HG02884 (cell line): ENCODE measurements at regions not wholly inside any gene's neighbourhood (a gene's known extent, or its start where the extent isn't known, plus 50 kb on each side); places are given as distances from the start of the nearest gene placed in this dataset.
"Not testable (repeated sequence)": the region's sequence is repeated elsewhere in the genome, so short reads cannot be mapped to it uniquely, and the experiment has no call there.

ENCODE experiments used
- ATAC-seq: cut with Tn5 transposase; IDR thresholded peaks from one replicate; pipeline ENCODE4 v1.9.1; 2021; ENCODE audit warnings: mild to moderate bottlenecking, moderate library complexity; ENCODE audit not compliant: unreplicated experiment

GRCh38 chr12:46982629-46983392 is 96.6 kb upstream of the PCED1B start:
- ATAC-seq = no peak

GRCh38 chr12:46983393-46983793 is 96.0 kb upstream of the PCED1B start:
- no peak for ATAC-seq

DNA sequence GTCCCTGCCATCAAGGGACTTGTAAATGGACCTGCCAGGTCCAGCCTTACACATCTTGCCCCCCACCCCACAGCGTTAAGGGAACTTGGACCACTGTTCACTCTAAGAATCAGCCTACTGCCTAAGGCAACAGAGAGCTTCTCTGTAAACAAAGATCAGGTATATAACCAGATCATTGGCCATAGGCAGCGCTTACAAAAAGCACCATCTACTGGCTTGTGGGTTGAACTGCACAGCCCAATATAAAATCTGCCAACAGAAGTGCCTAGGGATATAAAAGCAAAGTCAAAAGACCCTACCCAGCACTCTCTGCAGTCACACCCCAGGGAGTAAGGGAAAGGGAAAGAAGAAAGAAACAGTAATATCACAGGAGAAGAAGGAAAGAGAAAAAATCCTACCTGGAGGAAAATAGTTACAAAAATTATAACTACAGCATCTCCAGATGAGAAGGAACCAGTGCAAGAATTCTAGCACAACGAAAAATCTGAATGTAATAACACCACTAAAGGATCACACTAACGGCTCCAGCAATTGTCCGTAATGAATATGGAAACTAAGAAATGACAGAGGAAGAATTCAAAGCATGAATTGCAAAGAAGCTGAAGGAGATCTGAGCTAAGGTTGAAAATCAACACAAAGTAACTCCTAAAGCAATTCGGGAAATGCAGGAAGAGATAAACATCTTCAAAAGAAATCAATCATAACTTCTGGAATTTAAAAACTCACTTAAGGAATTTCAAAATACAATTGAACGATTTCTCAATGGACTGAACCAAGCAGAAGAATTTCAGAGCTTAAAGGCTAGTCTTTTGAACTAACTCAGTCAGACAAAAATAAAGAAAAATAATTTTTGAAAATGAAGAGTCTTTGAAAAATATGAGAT is 95.2 kb upstream of the PCED1B start:
- ATAC-seq = no peak

DNA sequence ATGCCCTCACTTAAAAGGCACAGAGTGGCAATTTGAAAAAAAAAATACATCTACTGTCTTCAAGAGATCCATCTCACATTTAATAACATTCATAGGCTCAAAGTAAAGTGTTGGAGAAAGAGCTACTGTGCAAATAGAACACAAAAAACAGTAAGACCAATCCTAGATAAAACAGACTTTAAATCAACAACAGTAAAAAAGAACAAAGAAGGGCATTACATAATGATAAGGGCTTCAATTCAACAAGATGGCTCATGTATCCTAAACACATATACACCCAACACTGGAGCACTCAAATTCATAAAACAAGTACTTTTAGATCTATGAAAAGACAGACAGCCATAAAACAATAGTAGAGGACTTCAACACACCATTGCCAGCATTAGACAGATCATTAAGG is 93.6 kb upstream of the PCED1B start:
- no peak for ATAC-seq

DNA sequence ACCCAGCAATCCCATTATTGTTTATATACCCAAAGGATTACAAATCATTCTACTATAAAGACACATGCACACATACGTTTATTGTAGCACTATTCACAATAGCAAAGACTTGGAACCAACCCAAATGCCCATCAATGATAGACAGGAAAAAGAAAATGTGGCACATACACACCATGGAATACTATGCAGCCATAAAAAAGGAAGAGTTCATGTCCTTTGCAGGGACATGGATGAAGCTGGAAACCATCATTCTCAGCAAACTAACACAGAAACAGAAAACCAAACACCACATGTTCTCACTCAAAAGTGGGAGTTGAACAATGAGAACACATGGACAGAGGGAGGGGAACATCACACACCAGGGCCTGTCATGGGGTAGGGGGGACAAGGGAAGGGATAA is 91.3 kb upstream of the PCED1B start:
- not testable (repeated sequence) for ATAC-seq

DNA sequence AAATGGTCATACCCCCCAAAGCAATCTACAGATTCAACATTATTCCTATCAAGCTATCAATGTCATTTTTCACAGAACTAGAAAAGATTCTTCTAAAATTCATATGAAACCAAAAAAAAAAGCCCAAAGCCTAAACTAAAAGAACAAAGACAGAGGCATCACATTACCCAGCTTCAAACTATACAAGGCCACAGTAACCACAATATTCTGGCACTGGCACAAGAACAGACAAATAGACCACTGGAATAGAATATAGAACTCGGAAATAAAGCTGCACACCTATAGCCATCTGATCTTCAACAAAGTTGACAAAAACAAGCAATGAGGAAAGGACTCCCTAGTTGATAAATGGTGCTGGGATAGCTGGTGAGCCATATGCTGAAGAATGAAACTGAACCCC is 89.2 kb upstream of the PCED1B start:
- no peak for ATAC-seq

DNA sequence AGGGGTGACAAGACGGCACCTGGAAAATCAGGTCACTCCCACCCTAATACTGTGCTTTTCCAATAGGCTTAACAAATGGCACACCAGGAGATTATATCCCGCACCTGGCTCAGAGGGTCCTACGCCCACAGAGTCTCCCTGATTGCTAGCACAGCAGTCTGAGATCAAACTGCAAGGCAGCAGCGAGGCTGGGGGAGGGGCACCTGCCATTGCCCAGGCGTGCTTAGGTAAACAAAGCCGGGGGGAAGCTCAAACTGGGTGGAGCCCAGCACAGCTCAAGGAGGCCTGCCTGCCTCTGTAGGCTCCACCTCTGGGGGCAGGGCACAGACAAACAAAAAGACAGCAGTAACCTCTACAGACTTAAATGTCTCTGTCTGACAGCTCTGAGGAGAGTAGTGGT is 87.4 kb upstream of the PCED1B start:
- ATAC-seq = not testable (repeated sequence)

DNA sequence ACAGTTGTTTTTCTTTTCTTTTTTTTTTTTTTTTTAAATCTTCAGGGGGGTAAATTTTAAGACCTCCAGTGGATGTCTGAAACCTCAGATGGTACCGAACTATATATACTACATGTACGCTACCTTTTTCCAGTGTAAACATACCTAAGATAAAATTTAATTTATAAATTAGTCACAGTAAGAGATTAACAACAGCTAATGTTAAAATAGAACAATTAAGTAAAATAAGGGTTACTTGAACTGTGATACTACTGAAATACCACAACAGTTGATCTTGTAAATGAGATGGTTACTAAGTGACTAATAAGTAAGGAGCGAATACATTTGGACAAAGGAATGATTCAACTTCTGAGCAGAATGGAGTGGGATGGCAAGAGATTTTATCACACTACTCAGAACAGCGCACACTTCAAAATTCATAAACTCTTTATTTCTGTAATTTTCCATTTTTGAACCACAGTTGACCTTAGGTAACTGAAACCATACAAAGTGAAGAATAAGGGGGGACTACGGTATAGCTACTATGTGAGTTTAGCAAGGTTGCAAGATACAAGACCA is 80.5 kb upstream of the PCED1B start:
- no peak for ATAC-seq

- ATAC-seq = no peak
These were observed 74.8 kb upstream of the PCED1B start for GRCh38 chr12:47004634-47005033.

GRCh38 chr12:47007048-47007447 is 72.4 kb upstream of the PCED1B start:
- ATAC-seq = no peak

- ATAC-seq = no peak
These were observed 66.9 kb upstream of the PCED1B start for GRCh38 chr12:47012552-47012951.

DNA sequence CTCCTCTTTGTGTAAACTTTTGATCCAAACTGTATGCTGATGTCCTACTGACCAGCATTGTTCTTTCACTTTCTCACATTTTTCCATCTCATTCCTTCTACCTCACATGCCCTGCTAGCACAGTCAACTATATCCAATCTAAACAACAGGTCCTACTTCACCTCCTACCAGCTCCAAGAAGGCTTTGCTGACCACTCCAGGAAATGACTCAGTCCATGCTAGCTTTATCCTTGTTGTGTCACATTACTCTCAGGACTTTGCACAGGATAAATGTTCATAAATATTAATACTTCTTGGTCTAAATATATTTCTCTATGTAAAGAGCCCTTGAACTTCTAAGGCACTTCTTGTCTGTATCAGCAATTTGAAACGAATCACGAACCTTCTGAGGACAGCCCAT is 64.9 kb upstream of the PCED1B start:
- ATAC-seq = no peak

- ATAC-seq = no peak
These were observed 64.0 kb upstream of the PCED1B start for GRCh38 chr12:47015381-47015780.

DNA sequence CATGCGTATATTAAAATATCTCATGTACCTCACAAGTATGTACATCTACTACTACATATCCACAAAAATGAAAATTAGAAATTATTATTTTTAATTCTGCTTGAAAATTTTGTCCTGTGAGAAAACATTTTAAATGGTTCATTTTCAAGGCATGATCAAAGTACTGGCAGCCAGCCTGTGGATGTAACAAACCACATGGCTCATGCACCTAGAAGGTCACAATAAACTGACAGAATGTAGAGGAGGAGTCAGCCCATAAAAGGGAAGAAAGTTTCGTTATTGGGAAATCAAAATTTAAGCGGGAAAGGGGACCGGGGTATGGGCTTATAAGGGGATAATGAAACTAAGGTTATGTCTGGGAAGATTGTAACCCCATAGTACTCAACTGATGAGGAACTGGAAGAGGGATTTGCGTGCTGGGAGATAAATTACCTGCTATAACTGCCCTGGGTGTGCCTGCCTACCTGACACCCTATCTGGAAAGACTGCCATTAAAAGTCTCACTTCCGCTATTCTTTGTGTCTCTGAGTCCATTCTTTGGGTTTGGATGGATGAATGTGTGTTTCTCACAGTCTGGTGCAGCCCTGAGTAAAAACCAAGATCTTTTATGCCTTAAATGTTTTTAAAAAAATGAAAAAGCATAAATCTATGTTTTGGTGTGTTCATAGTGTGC is 62.2 kb upstream of the PCED1B start:
- no peak for ATAC-seq

DNA sequence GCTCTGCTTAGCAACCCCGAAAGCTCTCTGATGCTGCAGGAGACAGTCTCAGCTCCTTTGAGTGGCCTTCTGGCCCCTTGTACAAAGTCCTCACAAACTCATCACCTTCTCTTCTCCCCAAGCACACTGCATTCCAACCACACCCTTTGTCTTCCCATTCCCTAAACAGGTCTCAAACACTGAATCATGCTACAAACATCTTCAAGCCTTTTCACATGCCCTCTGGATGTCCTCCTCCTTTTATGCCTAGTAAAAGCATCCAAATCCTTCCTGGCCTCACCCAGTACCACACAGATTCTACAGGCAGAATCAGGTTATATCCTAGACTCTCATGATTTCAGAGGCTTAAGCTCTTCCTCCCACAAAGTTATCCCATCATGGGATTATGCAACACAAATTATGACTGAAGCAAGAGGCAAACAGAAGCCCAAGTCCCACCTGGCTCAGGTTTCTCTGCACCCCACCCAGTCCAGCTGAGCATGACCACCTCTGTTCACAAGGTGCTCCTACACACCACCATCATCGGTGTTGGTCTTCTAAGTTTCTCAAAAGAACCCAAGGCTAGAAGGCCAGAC is 61.4 kb upstream of the PCED1B start:
- no peak for ATAC-seq

DNA sequence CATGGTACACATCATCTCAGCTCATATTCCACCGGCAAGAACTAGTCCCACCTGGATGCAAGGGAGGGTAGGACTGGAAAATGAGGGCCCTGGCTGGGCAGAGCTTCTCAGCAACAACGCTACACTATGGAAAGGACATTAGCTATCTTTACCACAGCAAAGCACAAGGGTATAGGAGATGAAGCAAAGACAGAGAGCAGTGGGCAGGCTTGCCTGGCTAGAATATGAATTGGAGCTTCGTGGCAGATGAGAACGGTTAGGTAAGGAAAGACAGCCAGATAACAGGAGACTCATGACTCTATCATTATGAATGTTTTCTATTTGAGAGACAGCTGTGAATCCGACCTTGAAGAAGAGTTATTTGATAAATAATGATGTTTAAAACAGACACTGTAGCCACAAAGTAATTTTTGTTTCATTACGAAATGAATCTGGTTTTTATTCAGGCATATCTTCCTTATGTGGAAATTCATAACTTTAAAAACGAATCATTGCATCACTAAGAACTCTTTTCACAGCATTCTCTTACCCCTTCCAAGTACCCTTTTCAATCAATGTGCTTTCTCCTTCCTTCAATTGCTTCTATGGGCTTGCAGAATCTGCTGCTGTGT is 59.1 kb upstream of the PCED1B start:
- no peak for ATAC-seq

GRCh38 chr12:47021298-47021697 is 58.1 kb upstream of the PCED1B start:
- ATAC-seq = peak; percentile 55

DNA sequence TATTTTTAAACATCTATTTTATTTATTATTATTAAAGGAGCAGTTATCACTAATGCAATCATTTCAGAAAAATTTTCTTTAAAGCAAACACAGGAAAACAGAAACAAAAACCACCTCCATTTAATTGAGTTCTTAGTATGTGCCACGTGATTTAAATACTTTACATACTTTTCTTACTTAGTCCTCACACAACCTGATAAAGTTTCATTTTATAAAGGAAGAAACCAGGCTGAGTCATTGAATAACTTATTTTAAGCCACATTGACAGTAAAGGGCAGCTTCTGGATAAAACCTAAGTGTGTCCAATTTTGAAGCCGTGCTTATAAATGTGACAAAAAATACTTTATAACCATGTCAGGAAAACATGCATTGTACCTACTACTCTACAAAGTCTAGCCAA is 57.1 kb upstream of the PCED1B start:
- ATAC-seq = no peak

- ATAC-seq = no peak
These were observed 56.1 kb upstream of the PCED1B start for GRCh38 chr12:47023311-47023710.

DNA sequence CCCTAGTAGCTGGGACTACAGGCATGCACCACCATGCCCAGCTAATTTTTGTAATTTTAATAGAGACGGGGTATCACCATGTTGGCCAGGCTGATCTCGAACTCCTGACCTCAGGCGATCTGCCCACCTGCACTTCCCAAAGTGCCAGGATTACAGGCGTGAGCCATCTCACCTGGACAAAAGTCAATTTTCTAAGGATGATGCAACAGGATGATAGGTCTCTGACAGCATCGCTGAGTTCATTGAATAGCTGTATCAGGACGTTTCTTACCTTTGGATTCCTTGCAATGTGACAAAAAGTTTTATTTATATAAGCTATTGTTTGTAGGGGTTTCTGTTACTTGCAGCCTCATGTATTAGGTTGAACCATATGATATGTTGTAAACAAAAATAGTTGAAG is 55.5 kb upstream of the PCED1B start:
- ATAC-seq = no peak

DNA sequence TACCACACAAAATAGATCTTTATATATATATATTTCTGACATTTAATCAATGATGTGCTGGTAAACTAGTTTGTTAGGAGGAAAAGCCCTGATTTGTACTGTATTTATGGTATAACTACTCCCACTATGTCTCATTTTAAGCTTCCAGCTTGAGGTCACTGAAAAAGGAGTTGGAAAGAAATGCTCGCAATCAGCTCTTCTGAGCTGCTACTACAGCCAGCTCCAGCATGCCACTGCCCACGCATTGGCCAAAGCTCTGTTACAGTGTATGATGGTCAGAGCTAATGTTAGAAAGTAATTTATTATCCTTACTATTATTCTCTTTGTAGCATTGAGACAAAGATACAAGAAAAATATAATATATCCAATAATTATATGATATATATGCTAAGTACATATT is 55.0 kb upstream of the PCED1B start:
- ATAC-seq = no peak
